OCI-LY1 (cell line): ENCODE measurements at regions not wholly inside any gene's neighbourhood (a gene's known extent, or its start where the extent isn't known, plus 50 kb on each side); places are given as distances from the start of the nearest gene placed in this dataset.

ENCODE experiments used
- H2AFZ ChIP-seq: fragments of 200-600 bp; sonication (generic), shearing (Covaris generic); 2 replicates; pipeline ENCODE4 v1.6.0; 2014; ENCODE audit warnings: antibody characterized with exemption, mild to moderate bottlenecking, low read length
- H3F3A ChIP-seq: fragments of 200-600 bp; sonication (generic), shearing (Covaris generic); 2 replicates; pipeline ENCODE4 v1.6.0; 2014; ENCODE audit warnings: mild to moderate bottlenecking, antibody characterized with exemption, low read length, moderate library complexity; ENCODE audit not compliant: insufficient read depth
- H3K27ac ChIP-seq: fragments of 200-600 bp; sonication (generic); 2 replicates; pipeline ENCODE4 v1.5.1; 2014; ENCODE audit warnings: low read length, mixed run types, mild to moderate bottlenecking, low read depth; ENCODE audit not compliant: poor library complexity, severe bottlenecking
- H3K27me3 ChIP-seq: fragments of 200-600 bp; sonication (generic); 2 replicates; pipeline ENCODE4 v1.6.0; 2014; ENCODE audit warnings: antibody characterized with exemption, mild to moderate bottlenecking, low read length, moderate library complexity; ENCODE audit not compliant: insufficient read depth
- H3K36me3 ChIP-seq: fragments of 200-600 bp; sonication (generic); 2 replicates; pipeline ENCODE4 v1.6.1; 2014; ENCODE audit warnings: mild to moderate bottlenecking, antibody characterized with exemption, low read length, moderate library complexity, mixed read lengths; ENCODE audit not compliant: insufficient read depth
- H3K4me1 ChIP-seq: fragments of 200-600 bp; sonication (generic); 2 replicates; pipeline ENCODE4 v1.5.1; 2014; ENCODE audit warnings: mild to moderate bottlenecking, low read length, moderate library complexity; ENCODE audit not compliant: insufficient read depth, severe bottlenecking
- H3K4me2 ChIP-seq: fragments of 200-600 bp; sonication (generic), shearing (Covaris generic); 2 replicates; pipeline ENCODE4 v1.6.1; 2014; ENCODE audit warnings: low read length
- H3K4me3 ChIP-seq: fragments of 200-600 bp; sonication (generic); 2 replicates; pipeline ENCODE4 v1.5.1; 2014; ENCODE audit warnings: low read length, low read depth, mild to moderate bottlenecking, mixed read lengths; ENCODE audit not compliant: poor library complexity, severe bottlenecking
- H3K79me2 ChIP-seq: fragments of 200-600 bp; shearing (Covaris generic); 2 replicates; pipeline ENCODE4 v1.6.1; 2016; ENCODE audit warnings: mixed run types, low read length, mixed read lengths; ENCODE audit not compliant: insufficient read depth
- H3K9ac ChIP-seq: fragments of 200-600 bp; sonication (generic), shearing (Covaris generic); 2 replicates; pipeline ENCODE4 v1.6.1; 2014; ENCODE audit warnings: mild to moderate bottlenecking, low read length, mixed read lengths
- H3K9me2 ChIP-seq: fragments of 200-600 bp; sonication (generic), shearing (Covaris generic); 2 replicates; pipeline ENCODE4 v1.6.1; 2014; ENCODE audit warnings: low read depth, mild to moderate bottlenecking, low read length, mixed read lengths
- H3K9me3 ChIP-seq: fragments of 200-600 bp; shearing (Covaris generic); 2 replicates; pipeline ENCODE4 v1.6.1; 2014; ENCODE audit warnings: low read length, mixed read lengths
- H4K20me1 ChIP-seq: fragments of 200-600 bp; sonication (generic), shearing (Covaris generic); 2 replicates; pipeline ENCODE4 v1.6.0; 2016; ENCODE audit warnings: mild to moderate bottlenecking, low read length; ENCODE audit not compliant: insufficient read depth
- EZH2 ChIP-seq: fragments of 200-600 bp; sonication (generic), shearing (Covaris generic); IDR thresholded peaks from 2 replicates; pipeline ENCODE4 v1.8.0; 2017; ENCODE audit warnings: borderline replicate concordance, mixed run types, mild to moderate bottlenecking, antibody characterized with exemption, low read length, moderate library complexity, mixed read lengths
- TF ChIP-seq, protein P1 (sequence below): fragments of 200-600 bp; sonication (generic), shearing (Covaris generic); IDR thresholded peaks from 2 replicates; pipeline ENCODE4 v1.5.1; 2017; ENCODE audit warnings: mild to moderate bottlenecking, antibody characterized with exemption, low read length, moderate library complexity, mixed read lengths

DNA sequence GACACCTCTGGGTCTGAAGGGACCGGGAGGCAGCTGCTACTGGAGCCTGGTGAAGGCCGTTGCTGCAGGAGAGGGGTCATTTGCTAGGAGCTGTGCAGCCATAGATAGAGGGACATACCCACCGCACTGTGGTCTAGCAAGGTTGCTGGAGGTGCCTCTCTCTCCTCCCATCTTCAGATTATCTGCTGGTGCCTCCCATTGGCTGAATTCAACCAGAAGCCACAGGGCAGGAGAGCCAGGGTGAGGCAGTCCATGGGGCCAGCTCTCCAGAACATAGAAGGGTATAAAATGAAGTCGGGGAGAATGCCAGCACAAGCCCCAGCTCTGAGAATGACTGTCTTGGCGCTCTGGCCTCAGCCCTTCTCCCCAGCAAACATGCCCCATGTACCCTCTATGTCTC is 98.0 kb downstream of the VEGFA start:
- Histone ChIP-seq H3K27me3 (peaks cover 11% of the 10 kb centered on the region), H3K4me1 (no peaks in the 10 kb centered on the region), H3K9me2 (no peaks in the 10 kb centered on the region), H3K9ac (no peak overlapping the region), H3K4me2 (no peak overlapping the region), H3K4me3 (no peak overlapping the region), H3K9me3 (no peaks in the 10 kb centered on the region), H4K20me1 (no peaks in the 10 kb centered on the region), H3K79me2 (no peaks in the 10 kb centered on the region), H3K36me3 (no peaks in the 10 kb centered on the region), H3K27ac (no peak overlapping the region), H3F3A (no peaks in the 10 kb centered on the region), H2AFZ (no peak overlapping the region)
- TF ChIP-seq, protein P1, sequence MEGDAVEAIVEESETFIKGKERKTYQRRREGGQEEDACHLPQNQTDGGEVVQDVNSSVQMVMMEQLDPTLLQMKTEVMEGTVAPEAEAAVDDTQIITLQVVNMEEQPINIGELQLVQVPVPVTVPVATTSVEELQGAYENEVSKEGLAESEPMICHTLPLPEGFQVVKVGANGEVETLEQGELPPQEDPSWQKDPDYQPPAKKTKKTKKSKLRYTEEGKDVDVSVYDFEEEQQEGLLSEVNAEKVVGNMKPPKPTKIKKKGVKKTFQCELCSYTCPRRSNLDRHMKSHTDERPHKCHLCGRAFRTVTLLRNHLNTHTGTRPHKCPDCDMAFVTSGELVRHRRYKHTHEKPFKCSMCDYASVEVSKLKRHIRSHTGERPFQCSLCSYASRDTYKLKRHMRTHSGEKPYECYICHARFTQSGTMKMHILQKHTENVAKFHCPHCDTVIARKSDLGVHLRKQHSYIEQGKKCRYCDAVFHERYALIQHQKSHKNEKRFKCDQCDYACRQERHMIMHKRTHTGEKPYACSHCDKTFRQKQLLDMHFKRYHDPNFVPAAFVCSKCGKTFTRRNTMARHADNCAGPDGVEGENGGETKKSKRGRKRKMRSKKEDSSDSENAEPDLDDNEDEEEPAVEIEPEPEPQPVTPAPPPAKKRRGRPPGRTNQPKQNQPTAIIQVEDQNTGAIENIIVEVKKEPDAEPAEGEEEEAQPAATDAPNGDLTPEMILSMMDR: no peak
- TF ChIP-seq EZH2: no peak

DNA sequence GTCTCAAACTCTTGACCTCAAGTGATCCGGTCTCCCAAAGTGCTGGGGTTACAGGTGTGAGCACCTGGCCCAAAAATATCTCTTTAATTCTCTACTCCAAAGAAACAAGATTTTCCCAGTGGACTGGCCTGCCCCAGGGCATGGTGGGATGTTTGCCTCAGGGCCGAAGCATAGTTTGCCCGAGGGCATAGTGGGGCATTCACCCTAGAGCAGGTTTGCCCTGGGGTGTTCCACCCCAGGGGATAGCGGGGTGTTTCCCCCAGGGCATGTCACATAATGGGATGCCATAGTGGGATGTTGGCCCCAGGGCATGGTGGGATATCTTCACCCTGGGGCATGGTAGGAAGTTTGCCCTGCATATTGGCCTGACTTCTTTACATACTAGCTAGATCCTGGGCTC is 97.2 kb downstream of the VEGFA start:
- Histone ChIP-seq H3K27ac (no peak overlapping the region), H3F3A (no peaks in the 10 kb centered on the region), H3K4me2 (no peak overlapping the region), H3K4me1 (no peaks in the 10 kb centered on the region), H4K20me1 (no peaks in the 10 kb centered on the region), H3K79me2 (no peaks in the 10 kb centered on the region), H3K27me3 (peaks cover 11% of the 10 kb centered on the region), H3K36me3 (no peaks in the 10 kb centered on the region), H3K9me2 (no peaks in the 10 kb centered on the region), H2AFZ (no peak overlapping the region), H3K4me3 (no peak overlapping the region), H3K9me3 (no peaks in the 10 kb centered on the region), H3K9ac (no peak overlapping the region)
- TF ChIP-seq EZH2: no peak
- TF ChIP-seq, protein P1: no peak

DNA sequence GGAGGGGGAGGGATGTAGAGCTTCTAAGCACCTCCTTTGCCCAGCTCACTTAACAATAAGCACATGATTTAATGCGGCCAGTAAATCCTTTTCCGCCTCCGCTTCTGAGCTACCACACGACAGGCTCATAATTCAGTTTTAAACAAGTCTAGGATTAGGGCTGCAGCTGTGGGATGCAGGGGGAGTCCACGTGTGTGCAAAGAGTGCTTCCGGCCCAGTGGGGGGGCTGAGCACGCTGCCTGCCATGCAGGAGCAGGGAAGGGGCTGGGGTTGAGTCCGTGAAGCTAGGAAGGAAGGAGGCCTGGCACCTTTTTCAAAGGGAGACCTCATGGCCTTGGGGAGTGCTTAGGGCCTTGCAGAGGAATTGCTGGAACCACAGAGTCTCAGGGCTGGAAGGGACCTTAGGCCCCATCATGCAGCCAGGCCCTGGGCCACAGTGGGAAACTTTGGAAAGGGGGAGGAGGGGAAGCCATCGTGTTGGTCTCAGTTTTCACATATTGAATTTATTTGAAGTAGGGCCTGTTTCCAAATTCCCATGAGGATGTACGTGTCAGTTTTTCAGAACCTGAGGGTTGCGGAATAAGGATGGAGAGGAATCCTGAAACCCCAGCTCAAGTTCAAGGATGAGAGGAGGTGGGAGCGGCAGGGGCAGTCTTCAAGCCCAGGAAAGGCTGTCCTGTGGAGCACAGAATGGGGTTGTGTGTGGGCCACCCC is 96.1 kb downstream of the VEGFA start:
- Histone ChIP-seq H3K27ac (no peak overlapping the region), H3K9me2 (no peaks in the 10 kb centered on the region), H3K9me3 (no peaks in the 10 kb centered on the region), H2AFZ (no peak overlapping the region), H3K4me1 (no peaks in the 10 kb centered on the region), H3K79me2 (no peaks in the 10 kb centered on the region), H3K4me3 (no peak overlapping the region), H3K4me2 (no peak overlapping the region), H3K36me3 (no peaks in the 10 kb centered on the region), H4K20me1 (no peaks in the 10 kb centered on the region), H3K9ac (no peak overlapping the region), H3F3A (no peaks in the 10 kb centered on the region), H3K27me3 (peaks cover 6% of the 10 kb centered on the region; the same call in 1 of the 2 replicates)
- no peak for TF ChIP-seq EZH2
- TF ChIP-seq, protein P1: no peak
